ENCODE measurements at regions not wholly inside any gene's neighbourhood (a gene's known extent, or its start where the extent isn't known, plus 50 kb on each side); places are given as distances from the start of the nearest gene placed in this dataset.
"Not testable (repeated sequence)": the region's sequence is repeated elsewhere in the genome, so short reads cannot be mapped to it uniquely, and the experiment has no call there.

DNA sequence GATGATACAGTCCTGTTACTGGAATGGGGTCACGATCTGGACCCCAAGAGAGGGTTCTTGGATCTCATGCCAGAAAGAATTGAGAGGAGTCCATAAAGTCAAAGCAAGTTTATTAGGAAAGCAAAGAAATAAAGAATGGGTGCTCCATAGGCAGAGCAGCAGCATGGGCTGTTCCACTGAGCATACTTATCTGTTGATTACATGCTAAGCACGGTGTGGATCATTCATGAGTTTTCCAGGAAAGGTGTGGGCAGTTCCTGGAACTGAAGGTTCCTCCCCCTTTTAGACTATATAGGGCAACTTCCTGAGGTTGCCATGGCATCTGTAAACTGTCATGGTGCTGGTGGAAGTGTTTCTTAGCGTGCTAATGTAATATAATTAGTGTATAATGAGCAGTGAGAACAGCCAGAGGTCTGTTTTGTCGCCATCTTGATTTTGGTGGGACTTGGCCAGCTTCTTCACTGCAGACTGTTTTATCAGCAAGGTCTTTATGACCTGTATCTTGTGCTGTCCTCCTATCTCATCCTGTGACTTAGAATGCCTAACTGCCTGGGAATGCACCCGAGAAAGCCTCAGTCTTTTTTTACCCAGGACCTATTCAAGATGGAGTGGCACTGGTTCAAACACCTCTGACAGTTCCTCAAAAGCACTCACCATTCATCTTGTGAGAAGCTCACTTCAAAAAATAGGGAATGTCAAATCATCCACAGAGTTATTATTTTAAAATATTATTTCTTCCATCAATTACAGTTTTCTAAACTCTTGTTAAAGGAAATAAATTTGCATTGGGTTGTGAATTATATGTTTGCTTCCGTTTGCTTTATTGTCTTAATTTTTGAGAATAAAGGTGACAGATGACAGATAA is 1358.8 kb upstream of the TMEM132C start:
- DNase-seq (ENCODE audit: low spot score), result no peak

DNA sequence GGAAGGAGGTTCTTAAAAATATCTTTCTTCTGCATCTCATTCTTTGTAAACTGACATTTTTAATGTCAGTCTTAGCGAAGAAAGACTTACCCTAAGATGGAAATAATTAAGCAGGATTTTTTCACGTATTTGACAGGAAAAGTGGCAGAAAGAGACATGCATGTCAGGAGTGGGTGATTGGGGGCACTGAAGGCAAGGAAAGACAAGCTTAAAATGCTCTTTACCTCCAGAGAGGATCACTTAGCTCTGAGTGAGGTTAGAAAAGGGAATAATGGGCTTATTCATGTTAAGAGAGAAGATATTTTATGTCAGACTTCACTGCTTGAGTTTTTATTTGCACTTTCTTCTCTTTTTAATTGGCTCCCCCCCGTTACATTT is 1358.2 kb upstream of the TMEM132C start:
- no peak for DNase-seq (ENCODE audit: low spot score)

DNA sequence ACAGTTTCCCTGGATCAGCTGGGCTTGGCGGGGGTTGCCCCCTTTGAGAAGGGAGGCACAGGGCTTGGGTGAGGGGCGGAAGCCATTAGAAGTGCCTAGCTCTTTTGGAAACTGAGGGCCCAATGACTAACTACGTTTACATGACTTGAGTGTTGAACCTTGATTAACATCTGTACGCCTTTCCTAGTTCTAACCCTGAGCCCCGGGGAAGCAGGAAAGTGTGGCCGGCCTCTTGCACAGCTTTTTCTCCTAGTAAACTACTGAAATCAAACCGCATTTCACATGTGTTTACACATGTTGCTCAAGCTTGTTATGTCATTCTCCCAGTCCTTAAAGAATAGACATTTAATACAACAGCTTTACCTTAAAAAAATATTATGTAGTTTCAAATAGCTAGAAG is 1356.4 kb upstream of the TMEM132C start:
- DNase-seq (ENCODE audit: low spot score), result no peak

- DNase-seq (ENCODE audit: low spot score), result no peak
Observed at GRCh38 chr12:126912111-126912510, 1354.9 kb upstream of the TMEM132C start.

DNA sequence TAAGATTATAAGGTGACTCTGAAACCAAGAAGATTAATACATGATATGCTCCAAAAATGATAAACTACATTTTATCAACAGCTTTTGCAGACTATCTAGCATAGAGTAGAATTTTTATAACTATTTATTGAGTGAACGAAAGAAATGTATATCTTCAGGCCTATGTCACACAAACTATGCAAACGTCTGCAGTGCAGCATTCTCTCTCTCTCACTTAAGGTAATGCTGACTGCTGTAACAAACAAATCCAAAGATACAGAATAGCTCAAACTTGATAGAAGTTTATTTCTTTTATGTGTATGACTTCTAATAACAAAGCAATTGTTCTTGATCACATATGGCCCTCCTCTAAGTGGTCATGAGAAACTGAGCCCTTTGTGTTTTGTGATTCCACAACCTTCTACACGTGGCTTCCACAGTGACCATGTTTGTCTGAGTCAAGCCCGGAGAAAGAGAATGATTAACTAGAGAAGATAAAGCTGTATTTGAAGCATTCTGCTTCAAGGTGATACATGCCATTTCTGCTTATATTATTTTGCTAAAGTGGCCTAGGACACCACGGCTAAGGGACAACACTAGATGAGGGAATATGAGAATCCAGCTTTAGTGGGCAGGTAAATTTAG is 1352.7 kb upstream of the TMEM132C start:
- DNase-seq (ENCODE audit: low spot score), result no peak

DNA sequence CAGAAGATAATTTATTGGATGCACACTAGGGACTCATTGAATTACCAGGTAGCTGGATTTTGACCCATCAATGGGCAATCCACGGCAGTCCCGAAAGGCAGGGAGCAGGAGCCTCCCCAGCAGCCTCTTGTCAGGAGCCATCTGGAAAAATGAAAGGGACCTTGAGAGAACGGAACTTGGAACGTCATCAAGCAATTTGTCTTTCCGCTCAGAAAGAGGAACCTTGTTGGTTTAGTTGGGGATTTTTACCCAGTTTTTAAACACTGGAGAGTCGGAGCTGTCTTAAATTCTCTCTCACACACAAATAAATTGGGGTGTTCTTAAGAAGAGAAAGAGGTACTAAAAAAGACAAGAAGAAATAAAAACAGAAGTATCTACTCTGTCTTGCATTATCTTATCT is 1351.7 kb upstream of the TMEM132C start:
- DNase-seq (ENCODE audit: low spot score), result no peak

- DNase-seq (ENCODE audit: low spot score), result no peak
Observed at GRCh38 chr12:126926023-126926594, 1340.9 kb upstream of the TMEM132C start.

- no peak for DNase-seq (ENCODE audit: low spot score)
Observed at GRCh38 chr12:126930234-126930633, 1336.7 kb upstream of the TMEM132C start.

DNA sequence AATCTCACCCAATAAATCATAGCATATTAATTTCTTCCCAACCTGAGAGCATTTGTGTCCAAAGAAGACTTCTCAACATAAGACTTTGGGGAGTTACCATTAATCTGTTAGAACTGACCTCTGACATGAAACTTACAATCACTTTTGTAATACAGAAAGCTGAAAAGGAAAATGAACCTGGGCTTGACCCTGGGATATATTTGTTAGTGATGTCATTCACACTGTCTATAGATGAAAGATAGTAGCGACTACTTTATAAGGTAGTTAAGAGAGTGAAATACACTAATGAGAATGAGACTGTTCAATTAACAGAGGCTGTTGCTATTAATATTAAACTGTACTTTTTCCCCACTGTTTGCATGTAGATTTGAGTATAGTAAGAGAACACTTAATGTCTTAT is 1334.8 kb upstream of the TMEM132C start:
- no peak for DNase-seq (ENCODE audit: low spot score)

DNA sequence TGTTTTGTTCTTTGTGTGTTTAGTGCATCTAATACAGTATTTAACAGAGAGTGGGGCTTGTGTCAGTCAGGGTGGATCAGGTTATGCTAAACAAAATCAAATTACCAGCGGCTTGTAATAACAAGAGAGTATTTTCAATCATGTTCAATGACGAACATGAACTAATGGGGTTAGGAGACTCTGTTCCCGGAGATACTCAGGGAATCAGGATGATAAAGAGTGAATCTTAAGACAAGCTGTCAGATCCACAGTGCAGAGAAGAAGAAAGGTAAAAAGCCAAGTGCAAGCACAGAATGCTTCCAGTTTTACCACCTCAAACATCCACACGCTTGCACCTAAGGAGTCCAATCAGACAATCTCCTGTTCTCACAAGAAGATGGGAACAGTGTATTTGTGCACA is 1331.5 kb upstream of the TMEM132C start:
- no peak for DNase-seq (ENCODE audit: low spot score)

DNA sequence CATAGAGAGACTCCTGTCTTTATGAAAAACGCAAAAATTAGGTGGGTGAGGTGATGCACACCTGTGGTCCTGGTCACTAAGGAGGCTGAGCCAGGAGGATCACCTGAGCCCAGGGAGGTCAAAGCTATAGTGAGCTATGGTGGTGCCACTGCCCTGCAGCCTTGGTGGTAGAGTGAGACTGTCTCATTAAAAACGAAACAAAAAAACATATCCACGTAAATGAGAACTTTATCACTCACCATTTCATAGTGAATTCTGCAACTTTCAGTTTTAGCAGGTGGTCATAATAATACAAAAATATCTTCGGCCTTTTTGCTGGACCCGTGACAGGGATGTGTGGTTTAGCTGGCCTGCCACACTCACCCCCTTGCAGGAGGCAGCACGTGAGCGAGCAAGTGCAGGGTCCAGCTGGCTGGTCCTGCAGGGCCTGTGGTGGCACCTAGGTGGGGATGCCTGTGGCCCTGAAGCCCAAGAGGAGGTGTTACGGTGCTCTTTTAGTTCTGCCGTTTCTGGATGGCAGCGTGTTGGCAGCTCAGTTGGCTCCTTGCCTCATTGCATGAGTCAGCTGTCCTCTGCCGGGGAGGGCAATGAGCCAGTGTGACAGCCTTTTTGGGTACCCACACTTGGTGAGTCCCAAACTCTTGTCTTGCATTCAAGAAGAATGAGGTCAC is 1330.7 kb upstream of the TMEM132C start:
- no peak for DNase-seq (ENCODE audit: low spot score)

- DNase-seq (ENCODE audit: low spot score), result no peak
Observed at GRCh38 chr12:126937431-126937830, 1329.5 kb upstream of the TMEM132C start.

GRCh38 chr12:126944684-126945083 is 1322.3 kb upstream of the TMEM132C start:
- DNase-seq (ENCODE audit: low spot score), result no peak

DNA sequence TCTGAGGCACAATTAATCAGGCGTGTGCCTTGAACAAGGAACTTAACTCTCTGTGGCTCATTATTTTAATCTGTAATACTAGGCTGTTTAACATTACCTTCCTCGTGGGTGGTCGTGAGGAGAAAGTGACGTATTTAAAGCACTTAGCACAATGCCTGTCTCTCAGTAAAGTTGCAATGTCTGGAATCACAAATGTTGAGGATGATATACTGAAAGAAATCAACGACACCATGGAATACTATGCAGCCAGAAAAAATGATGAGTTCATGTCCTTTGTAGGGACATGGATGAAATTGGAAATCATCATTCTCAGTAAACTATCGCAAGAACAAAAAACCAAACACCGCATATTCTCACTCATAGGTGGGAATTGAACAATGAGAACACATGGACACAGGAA is 1320.0 kb upstream of the TMEM132C start:
- not testable (repeated sequence) for DNase-seq (ENCODE audit: low spot score)

- no peak for DNase-seq (ENCODE audit: low spot score)
Observed at GRCh38 chr12:126949558-126949957, 1317.4 kb upstream of the TMEM132C start.

DNA sequence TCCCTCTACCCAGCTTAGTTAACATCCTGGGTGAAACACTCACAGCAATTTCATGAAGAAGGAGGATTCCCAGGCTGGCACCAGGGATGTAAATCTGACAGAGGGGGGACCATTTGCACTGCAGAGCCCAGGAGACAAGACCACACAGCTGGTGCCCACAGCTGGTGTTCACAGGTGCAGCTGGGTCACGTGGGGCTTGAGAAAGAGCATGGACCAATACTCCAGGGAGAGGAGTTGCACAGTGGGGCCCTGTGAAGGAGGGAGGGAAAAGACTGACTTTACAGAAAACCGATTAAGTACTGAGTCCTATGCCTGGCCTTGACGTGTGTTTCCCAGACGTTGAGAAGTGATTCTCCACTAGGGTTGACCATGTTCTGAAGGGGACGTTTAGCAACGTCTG is 1316.7 kb upstream of the TMEM132C start:
- DNase-seq (ENCODE audit: low spot score), result no peak

- no peak for DNase-seq (ENCODE audit: low spot score)
Observed at GRCh38 chr12:126952096-126953007, 1314.6 kb upstream of the TMEM132C start.

DNA sequence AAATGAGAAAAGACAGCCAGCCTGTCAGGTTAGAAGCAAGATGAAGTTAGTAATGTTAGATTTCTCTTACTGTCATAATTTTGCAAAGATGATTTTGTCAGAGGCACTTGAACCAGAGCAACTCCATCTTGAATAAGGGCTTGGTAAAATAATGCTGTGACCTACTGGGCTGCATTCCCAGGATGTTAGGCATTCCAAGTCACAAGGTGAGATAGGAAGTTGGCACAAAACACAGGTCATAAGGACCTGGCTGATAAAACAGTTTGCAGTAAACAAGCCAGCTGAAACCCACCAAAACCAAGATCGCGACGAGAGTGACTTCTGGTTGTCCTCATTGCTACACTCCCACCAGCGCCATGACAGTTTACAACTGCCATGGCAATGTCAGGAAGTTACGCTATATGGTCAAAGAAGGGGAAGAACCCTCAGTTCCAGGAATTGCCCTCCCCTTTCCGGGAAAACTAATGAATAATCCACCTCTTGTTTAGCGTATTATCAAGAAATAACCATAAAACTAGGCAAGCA is 1313.5 kb upstream of the TMEM132C start:
- no peak for DNase-seq (ENCODE audit: low spot score)

GRCh38 chr12:126960221-126960620 is 1306.7 kb upstream of the TMEM132C start:
- no peak for DNase-seq (ENCODE audit: low spot score)

- no peak for DNase-seq (ENCODE audit: low spot score)
Observed at GRCh38 chr12:126960709-126961108, 1306.3 kb upstream of the TMEM132C start.

- no peak for DNase-seq (ENCODE audit: low spot score)
Observed at GRCh38 chr12:126963825-126964224, 1303.1 kb upstream of the TMEM132C start.
